HFFc6 (cell line): ENCODE measurements at regions not wholly inside any gene's neighbourhood (a gene's known extent, or its start where the extent isn't known, plus 50 kb on each side); places are given as distances from the start of the nearest gene placed in this dataset.
A peak's percentile ranks its signal among the peaks of the same experiment; 100 is the strongest.
"Not testable (repeated sequence)": the region's sequence is repeated elsewhere in the genome, so short reads cannot be mapped to it uniquely, and the experiment has no call there.

Source experiments
- DNase-seq: peaks from one replicate; pipeline ENCODE4 v3.0.0-alpha.2; 2018
- H3K27ac Mint-ChIP-seq: 2 replicates; pipeline ENCODE4 v1.8.0; 2020; ENCODE audit warnings: mild to moderate bottlenecking, mixed read lengths
- H3K27me3 Mint-ChIP-seq: 2 replicates; pipeline ENCODE4 v1.8.0; 2021; ENCODE audit warnings: mild to moderate bottlenecking, moderate library complexity, mixed read lengths; ENCODE audit not compliant: insufficient read depth
- H3K36me3 Mint-ChIP-seq: 2 replicates; pipeline ENCODE4 v1.8.0; 2021; ENCODE audit warnings: low read depth, mixed read lengths
- H3K4me1 Mint-ChIP-seq: 2 replicates; pipeline ENCODE4 v1.8.0; 2020; ENCODE audit warnings: low read depth, mixed read lengths
- H3K4me3 Mint-ChIP-seq: 2 replicates; pipeline ENCODE4 v1.8.0; 2020; ENCODE audit warnings: mild to moderate bottlenecking, moderate library complexity, mixed read lengths
- H3K9me3 Mint-ChIP-seq: 2 replicates; pipeline ENCODE4 v1.8.0; 2020; ENCODE audit warnings: mild to moderate bottlenecking, mixed read lengths
- TF ChIP-seq, protein P1 (sequence below): fragments of 200-600 bp; sonication (generic); IDR thresholded peaks from 2 replicates; pipeline ENCODE4 v1.5.0; 2021; ENCODE audit warnings: antibody characterized with exemption, mild to moderate bottlenecking

- H3K9me3 Mint-ChIP-seq, result no peaks in the 10 kb centered on the region
- peaks cover 15% of the 10 kb centered on the region for H3K27me3 Mint-ChIP-seq
- H3K27ac Mint-ChIP-seq, result no peak overlapping the region
- TF ChIP-seq, protein P1, sequence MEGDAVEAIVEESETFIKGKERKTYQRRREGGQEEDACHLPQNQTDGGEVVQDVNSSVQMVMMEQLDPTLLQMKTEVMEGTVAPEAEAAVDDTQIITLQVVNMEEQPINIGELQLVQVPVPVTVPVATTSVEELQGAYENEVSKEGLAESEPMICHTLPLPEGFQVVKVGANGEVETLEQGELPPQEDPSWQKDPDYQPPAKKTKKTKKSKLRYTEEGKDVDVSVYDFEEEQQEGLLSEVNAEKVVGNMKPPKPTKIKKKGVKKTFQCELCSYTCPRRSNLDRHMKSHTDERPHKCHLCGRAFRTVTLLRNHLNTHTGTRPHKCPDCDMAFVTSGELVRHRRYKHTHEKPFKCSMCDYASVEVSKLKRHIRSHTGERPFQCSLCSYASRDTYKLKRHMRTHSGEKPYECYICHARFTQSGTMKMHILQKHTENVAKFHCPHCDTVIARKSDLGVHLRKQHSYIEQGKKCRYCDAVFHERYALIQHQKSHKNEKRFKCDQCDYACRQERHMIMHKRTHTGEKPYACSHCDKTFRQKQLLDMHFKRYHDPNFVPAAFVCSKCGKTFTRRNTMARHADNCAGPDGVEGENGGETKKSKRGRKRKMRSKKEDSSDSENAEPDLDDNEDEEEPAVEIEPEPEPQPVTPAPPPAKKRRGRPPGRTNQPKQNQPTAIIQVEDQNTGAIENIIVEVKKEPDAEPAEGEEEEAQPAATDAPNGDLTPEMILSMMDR, result no peak
- no peaks in the 10 kb centered on the region for H3K36me3 Mint-ChIP-seq
- no peaks in the 10 kb centered on the region for H3K4me1 Mint-ChIP-seq
- no peak for DNase-seq
- no peak overlapping the region for H3K4me3 Mint-ChIP-seq
These were observed 117.2 kb downstream of the SLC4A3 start for GRCh38 chr2:219744600-219744999.

- H3K27me3 Mint-ChIP-seq, result peaks cover 7% of the 10 kb centered on the region
- H3K36me3 Mint-ChIP-seq, result no peaks in the 10 kb centered on the region
- no peak for DNase-seq
- H3K4me3 Mint-ChIP-seq, result no peak overlapping the region
- TF ChIP-seq, protein P1, result no peak
- H3K9me3 Mint-ChIP-seq, result no peaks in the 10 kb centered on the region
- no peaks in the 10 kb centered on the region for H3K4me1 Mint-ChIP-seq
- no peak overlapping the region for H3K27ac Mint-ChIP-seq
These were observed 120.2 kb downstream of the SLC4A3 start for GRCh38 chr2:219747637-219748036.

GRCh38 chr2:219748671-219749570 is 121.5 kb downstream of the SLC4A3 start:
- no peaks in the 10 kb centered on the region for H3K36me3 Mint-ChIP-seq
- no peak overlapping the region for H3K4me3 Mint-ChIP-seq
- TF ChIP-seq, protein P1, result no peak
- DNase-seq, result no peak
- peaks cover 9% of the 10 kb centered on the region for H3K27me3 Mint-ChIP-seq
- no peaks in the 10 kb centered on the region for H3K4me1 Mint-ChIP-seq
- no peak overlapping the region for H3K27ac Mint-ChIP-seq
- no peaks in the 10 kb centered on the region for H3K9me3 Mint-ChIP-seq

DNA sequence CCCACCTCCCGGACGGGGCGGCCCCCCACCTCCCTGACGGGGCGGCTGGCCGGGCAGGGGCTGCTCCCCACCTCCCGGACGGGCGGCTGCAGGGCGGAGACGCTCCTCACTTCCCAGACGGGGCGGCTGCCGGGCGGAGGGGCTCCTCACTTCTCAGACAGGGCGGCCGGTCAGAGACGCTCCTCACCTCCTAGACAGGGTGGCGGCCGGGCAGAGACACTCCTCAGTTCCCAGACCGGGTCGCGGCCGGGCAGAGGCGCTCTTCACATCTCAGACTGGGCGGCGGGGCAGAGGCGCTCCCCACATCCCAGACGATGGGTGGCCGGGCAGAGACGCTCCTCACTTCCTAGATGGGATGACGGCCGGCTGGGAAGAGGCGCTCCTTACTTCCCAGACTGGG is 123.7 kb downstream of the SLC4A3 start:
- not testable (repeated sequence) for H3K27me3 Mint-ChIP-seq, H3K4me1 Mint-ChIP-seq, DNase-seq, H3K9me3 Mint-ChIP-seq, H3K4me3 Mint-ChIP-seq, H3K36me3 Mint-ChIP-seq, H3K27ac Mint-ChIP-seq

GRCh38 chr2:219752726-219753125 is 125.3 kb downstream of the SLC4A3 start:
- TF ChIP-seq, protein P1, result no peak
- DNase-seq, result peak; percentile 23
- no peaks in the 10 kb centered on the region for H3K9me3 Mint-ChIP-seq
- no peak overlapping the region for H3K27ac Mint-ChIP-seq
- H3K4me3 Mint-ChIP-seq, result no peak overlapping the region
- no peaks in the 10 kb centered on the region for H3K4me1 Mint-ChIP-seq
- no peaks in the 10 kb centered on the region for H3K36me3 Mint-ChIP-seq
- H3K27me3 Mint-ChIP-seq, result peaks cover 10% of the 10 kb centered on the region

GRCh38 chr2:219758907-219759680 is 131.7 kb downstream of the SLC4A3 start:
- no peak for DNase-seq
- Mint-ChIP-seq H3K4me1 (no peaks in the 10 kb centered on the region), H3K36me3 (no peaks in the 10 kb centered on the region), H3K27me3 (peaks cover 6% of the 10 kb centered on the region), H3K4me3 (no peak overlapping the region), H3K9me3 (no peaks in the 10 kb centered on the region), H3K27ac (no peak overlapping the region)
- TF ChIP-seq, protein P1, result no peak
